Gastrocnemius medialis (tissue), 4 donors: ENCODE measurements at regions not wholly inside any gene's neighbourhood (a gene's known extent, or its start where the extent isn't known, plus 50 kb on each side); places are given as distances from the start of the nearest gene placed in this dataset.

Source experiments
- POLR2A ChIP-seq, 2 donors: fragments of 450-650 bp; IDR thresholded peaks; one replicate each; pipeline ENCODE4 v1.6.1; 2017; ENCODE audit warnings: antibody characterized with exemption in 2 of 2, mild to moderate bottlenecking in 2 of 2, moderate library complexity in 2 of 2
- TF ChIP-seq, protein P1 (sequence below), 5 experiments: fragments of 450-650 bp in 3 of 5; fragments of 200-600 bp in 2 of 5; sonication (generic) in 2 of 5; IDR thresholded peaks in 4 of 5; conservative IDR thresholded peaks in 1 of 5; 1 replicate in 4 of 5; 2 replicates in 1 of 5; pipeline ENCODE4 v1.5.1; 2016 to 2019; ENCODE audit warnings: antibody characterized with exemption in 5 of 5, mild to moderate bottlenecking in 3 of 5, moderate library complexity in 3 of 5

DNA sequence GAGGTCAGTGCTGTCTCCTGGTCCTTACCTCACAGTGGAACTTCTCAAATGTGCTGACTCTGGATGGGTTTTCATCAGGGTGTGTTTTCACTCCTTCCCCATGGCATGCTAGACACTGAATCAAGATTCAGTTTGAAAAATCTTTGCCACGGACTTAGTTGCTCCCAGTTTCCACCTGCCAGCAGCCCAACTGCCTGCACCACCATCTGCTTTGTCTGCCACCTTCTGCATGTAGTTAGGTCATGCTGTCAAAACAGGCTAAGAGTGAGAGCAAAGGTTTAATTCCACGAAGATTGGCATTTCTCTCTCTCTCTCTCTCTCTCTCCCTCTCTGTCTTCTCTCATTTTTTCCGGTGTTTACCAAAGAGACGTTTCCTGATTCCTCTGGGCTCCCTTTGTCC, 258.0 kb upstream of the EDNRA start:
- no peak for TF ChIP-seq POLR2A (IDR thresholded peaks at IDR 0.05)
- TF ChIP-seq, protein P1, sequence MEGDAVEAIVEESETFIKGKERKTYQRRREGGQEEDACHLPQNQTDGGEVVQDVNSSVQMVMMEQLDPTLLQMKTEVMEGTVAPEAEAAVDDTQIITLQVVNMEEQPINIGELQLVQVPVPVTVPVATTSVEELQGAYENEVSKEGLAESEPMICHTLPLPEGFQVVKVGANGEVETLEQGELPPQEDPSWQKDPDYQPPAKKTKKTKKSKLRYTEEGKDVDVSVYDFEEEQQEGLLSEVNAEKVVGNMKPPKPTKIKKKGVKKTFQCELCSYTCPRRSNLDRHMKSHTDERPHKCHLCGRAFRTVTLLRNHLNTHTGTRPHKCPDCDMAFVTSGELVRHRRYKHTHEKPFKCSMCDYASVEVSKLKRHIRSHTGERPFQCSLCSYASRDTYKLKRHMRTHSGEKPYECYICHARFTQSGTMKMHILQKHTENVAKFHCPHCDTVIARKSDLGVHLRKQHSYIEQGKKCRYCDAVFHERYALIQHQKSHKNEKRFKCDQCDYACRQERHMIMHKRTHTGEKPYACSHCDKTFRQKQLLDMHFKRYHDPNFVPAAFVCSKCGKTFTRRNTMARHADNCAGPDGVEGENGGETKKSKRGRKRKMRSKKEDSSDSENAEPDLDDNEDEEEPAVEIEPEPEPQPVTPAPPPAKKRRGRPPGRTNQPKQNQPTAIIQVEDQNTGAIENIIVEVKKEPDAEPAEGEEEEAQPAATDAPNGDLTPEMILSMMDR (IDR thresholded peaks at IDR 0.05 in 4 of 5, conservative IDR thresholded peaks at IDR 0.05 in 1 of 5) = no peak
